Epithelial cell of esophagus (primary cell): ENCODE measurements at regions not wholly inside any gene's neighbourhood (a gene's known extent, or its start where the extent isn't known, plus 50 kb on each side); places are given as distances from the start of the nearest gene placed in this dataset.
A peak's percentile ranks its signal among the peaks of the same experiment; 100 is the strongest.

ENCODE experiments used
- DNase-seq: peaks from one replicate; pipeline ENCODE4 v3.0.0; 2010; ENCODE audit warnings: low read depth
- H3K4me3 ChIP-seq: 2 replicates; pipeline ENCODE4 v1.5.1; 2011; ENCODE audit warnings: mild to moderate bottlenecking, low read length, control low read depth
- TF ChIP-seq, protein P1 (sequence below): IDR thresholded peaks from 2 replicates; pipeline ENCODE4 v1.5.1; 2011; ENCODE audit warnings: low read depth, mild to moderate bottlenecking, low read length, control low read depth, inconsistent platforms; ENCODE audit not compliant: insufficient read depth; ENCODE audit errors: missing control alignments

DNA sequence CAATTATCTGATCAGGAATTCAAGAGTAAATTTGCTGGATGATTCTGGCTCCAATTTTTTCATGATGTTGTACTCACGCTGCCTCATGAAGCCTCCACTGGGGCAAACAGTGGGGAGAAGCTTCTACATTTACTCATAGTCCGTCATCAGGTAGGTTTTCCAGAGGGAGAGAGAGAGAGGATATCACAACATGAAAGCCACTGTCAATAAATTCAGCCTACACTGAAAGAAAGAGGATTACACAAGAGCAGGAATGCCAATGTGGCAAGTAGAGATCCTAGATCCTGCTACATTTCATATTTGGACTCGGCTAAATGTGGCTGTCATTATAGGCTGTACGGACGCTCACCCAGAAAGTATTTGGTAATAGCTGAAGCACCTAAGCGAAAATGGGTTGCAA lies 819.9 kb downstream of the BRINP3 start:
- H3K4me3 ChIP-seq, result no peak overlapping the region
- DNase-seq, result peak; percentile 76
- TF ChIP-seq, protein P1, sequence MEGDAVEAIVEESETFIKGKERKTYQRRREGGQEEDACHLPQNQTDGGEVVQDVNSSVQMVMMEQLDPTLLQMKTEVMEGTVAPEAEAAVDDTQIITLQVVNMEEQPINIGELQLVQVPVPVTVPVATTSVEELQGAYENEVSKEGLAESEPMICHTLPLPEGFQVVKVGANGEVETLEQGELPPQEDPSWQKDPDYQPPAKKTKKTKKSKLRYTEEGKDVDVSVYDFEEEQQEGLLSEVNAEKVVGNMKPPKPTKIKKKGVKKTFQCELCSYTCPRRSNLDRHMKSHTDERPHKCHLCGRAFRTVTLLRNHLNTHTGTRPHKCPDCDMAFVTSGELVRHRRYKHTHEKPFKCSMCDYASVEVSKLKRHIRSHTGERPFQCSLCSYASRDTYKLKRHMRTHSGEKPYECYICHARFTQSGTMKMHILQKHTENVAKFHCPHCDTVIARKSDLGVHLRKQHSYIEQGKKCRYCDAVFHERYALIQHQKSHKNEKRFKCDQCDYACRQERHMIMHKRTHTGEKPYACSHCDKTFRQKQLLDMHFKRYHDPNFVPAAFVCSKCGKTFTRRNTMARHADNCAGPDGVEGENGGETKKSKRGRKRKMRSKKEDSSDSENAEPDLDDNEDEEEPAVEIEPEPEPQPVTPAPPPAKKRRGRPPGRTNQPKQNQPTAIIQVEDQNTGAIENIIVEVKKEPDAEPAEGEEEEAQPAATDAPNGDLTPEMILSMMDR, result no peak

GRCh38 chr1:189658381-189658780 lies 819.3 kb downstream of the BRINP3 start:
- TF ChIP-seq, protein P1, result no peak
- H3K4me3 ChIP-seq, result no peak overlapping the region
- peak; percentile 65 for DNase-seq

DNA sequence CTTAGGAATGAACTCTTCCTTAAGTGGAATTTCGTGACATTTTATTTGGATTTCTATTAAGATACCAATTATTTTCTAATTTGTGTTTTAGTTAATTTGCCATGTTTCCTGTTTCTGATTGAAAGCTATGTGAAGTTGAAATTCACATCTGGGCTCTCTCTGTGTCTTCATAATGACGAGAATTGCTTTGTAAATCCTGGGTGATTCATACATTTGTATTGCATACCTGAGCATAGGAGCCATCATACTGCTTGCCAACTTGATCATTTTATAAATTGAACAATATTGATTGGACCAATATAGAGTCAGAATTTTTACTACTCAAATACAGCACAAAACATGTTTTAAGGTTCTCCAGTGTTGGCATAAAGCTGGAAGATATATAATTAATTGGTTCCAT lies 817.9 kb downstream of the BRINP3 start:
- TF ChIP-seq, protein P1, result no peak
- peak; percentile 72 for DNase-seq
- H3K4me3 ChIP-seq, result no peak overlapping the region

- H3K4me3 ChIP-seq, result no peak overlapping the region
- TF ChIP-seq, protein P1, result peak; percentile 23
- peak; percentile 85 for DNase-seq
These were observed 815.5 kb downstream of the BRINP3 start for GRCh38 chr1:189662190-189662589.

DNA sequence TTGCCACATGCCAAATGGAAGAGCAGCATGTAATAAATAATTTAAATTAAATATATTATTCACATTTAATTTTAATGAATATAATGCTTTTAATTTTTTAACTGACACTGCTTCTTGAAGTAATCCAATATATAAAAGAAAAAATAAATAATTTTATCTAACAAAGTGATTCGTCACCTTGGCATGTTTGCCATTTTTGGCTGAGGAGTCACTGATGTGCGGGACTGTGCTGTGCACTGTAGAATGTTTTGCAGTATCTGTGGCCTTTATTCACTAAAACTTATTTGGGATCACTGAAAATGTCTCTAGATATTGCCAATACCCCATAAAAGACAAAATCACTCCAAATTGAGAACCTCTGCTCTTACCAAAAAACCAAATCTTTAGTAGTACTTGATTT lies 807.8 kb downstream of the BRINP3 start:
- no peak overlapping the region for H3K4me3 ChIP-seq
- TF ChIP-seq, protein P1, result no peak
- no peak for DNase-seq

DNA sequence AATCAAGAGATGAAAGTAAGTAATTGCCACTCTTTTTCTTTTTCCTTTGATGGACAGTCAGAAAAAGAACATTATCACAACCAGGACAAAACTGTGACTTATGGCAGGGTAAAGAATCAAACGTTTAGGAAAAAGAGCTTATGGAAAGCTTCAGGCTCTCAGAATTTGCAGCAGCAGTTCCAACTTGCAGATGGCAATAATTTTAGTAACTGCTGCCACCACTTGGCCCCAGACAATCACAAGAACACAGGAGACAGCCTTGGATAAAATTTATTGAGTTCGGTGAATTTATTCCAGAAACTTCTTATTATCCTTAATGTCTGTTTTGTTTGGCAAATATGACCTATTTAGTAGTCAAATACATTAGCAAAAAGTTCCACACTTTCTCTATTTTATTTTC lies 804.4 kb downstream of the BRINP3 start:
- peak; percentile 8 for DNase-seq
- TF ChIP-seq, protein P1, result peak; percentile 25
- no peak overlapping the region for H3K4me3 ChIP-seq

DNA sequence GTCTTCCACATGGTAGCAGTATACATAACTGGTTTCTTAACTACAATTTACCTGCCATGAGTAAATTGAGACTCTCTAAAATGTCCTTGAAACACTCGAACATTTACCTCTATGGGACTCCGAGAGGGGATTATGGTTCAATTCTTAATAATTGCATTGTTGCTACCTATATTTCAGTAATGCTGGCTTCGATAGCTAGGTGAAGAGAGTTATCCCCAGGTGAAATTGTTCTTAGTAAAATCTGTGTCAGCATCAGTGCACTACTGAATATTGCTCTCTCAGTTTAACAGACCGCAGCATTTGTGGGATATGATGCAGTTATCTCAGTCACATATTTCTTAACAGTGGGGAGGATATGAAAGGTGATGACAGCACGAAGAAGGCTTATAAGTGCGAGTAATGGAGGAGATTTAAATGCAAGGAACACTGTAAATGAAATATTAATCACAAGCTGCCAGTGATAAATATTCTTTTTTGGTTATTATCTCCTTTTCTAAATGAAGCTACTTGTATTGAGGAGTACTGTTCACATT lies 801.9 kb downstream of the BRINP3 start:
- TF ChIP-seq, protein P1, result no peak
- no peak for DNase-seq
- no peak overlapping the region for H3K4me3 ChIP-seq
